Suprapubic skin (tissue), 4 donors: ENCODE measurements at regions not wholly inside any gene's neighbourhood (a gene's known extent, or its start where the extent isn't known, plus 50 kb on each side); places are given as distances from the start of the nearest gene placed in this dataset.

ENCODE experiments used
- DNase-seq, 2 donors: peaks; one replicate each; pipeline ENCODE4 v3.0.0-alpha.2; 2019; ENCODE audit warnings: low spot score in 2 of 2
- H3K27ac ChIP-seq: fragments of 200-600 bp; sonication (generic); one replicate; pipeline ENCODE4 v1.5.1; 2019
- H3K27me3 ChIP-seq: fragments of 200-600 bp; sonication (generic); one replicate; pipeline ENCODE4 v1.5.1; 2019
- H3K36me3 ChIP-seq: fragments of 200-600 bp; sonication (generic); one replicate; pipeline ENCODE4 v1.5.1; 2019
- H3K4me1 ChIP-seq: fragments of 200-600 bp; sonication (generic); one replicate; pipeline ENCODE4 v1.5.1; 2019
- H3K4me3 ChIP-seq: fragments of 200-600 bp; sonication (generic); one replicate; pipeline ENCODE4 v1.5.1; 2019; ENCODE audit warnings: mild to moderate bottlenecking
- H3K9me3 ChIP-seq: fragments of 200-600 bp; sonication (generic); one replicate; pipeline ENCODE4 v1.5.1; 2019
- CTCF ChIP-seq, 2 donors: fragments of 200-600 bp in 1 of 2; fragments of 450-650 bp in 1 of 2; sonication (generic) in 1 of 2; IDR thresholded peaks; one replicate each; pipeline ENCODE4 v1.5.1; 2016 to 2019; ENCODE audit warnings: antibody characterized with exemption in 2 of 2, mild to moderate bottlenecking in 1 of 2, moderate library complexity in 1 of 2
- EP300 ChIP-seq: sonication (generic); formaldehyde crosslinking; IDR thresholded peaks from one replicate; pipeline ENCODE4 v1.6.1; 2017; ENCODE audit warnings: antibody characterized with exemption
- POLR2A ChIP-seq, 2 donors: fragments of 450-650 bp; IDR thresholded peaks; one replicate each; pipeline ENCODE4 v1.6.1; 2017; ENCODE audit warnings: antibody characterized with exemption in 2 of 2, mild to moderate bottlenecking in 2 of 2, moderate library complexity in 2 of 2
- POLR2AphosphoS5 ChIP-seq, 3 donors: sonication (generic); formaldehyde crosslinking; IDR thresholded peaks; one replicate each; pipeline ENCODE4 v1.6.1; 2017; ENCODE audit warnings: antibody characterized with exemption in 3 of 3
- WGBS: methylation state at CpG from one replicate; pipeline ENCODE4 v1.1.5; 2018; 5-methylcytosine and 5-hydroxymethylcytosine counted together

- Histone ChIP-seq H3K27me3 (no peaks in the 10 kb centered on the region), H3K4me1 (no peaks in the 10 kb centered on the region), H3K4me3 (no peak overlapping the region), H3K9me3 (no peaks in the 10 kb centered on the region), H3K36me3 (no peaks in the 10 kb centered on the region), H3K27ac (no peak overlapping the region)
- TF ChIP-seq POLR2AphosphoS5 (IDR thresholded peaks at IDR 0.05) (no peak), CTCF (IDR thresholded peaks at IDR 0.05) (no peak), POLR2A (IDR thresholded peaks at IDR 0.05) (no peak), EP300 (no peak)
- WGBS: 68% methylated on average over 3 of the region's 3 CpGs
- DNase-seq: no peak
Observed at GRCh38 chr13:34862716-34863115, 79.4 kb upstream of the NBEA start.

- Histone ChIP-seq H3K27me3 (no peaks in the 10 kb centered on the region), H3K9me3 (no peaks in the 10 kb centered on the region), H3K4me3 (no peak overlapping the region), H3K4me1 (no peaks in the 10 kb centered on the region), H3K27ac (no peak overlapping the region), H3K36me3 (no peaks in the 10 kb centered on the region)
- no peak for DNase-seq
- 80% methylated on average over 4 of the region's 4 CpGs for WGBS
- TF ChIP-seq POLR2AphosphoS5 (IDR thresholded peaks at IDR 0.05) (no peak), EP300 (no peak), CTCF (IDR thresholded peaks at IDR 0.05) (no peak), POLR2A (IDR thresholded peaks at IDR 0.05) (no peak)
Observed at GRCh38 chr13:34863360-34864135, 78.5 kb upstream of the NBEA start.

GRCh38 chr13:34864671-34865070 lies 77.4 kb upstream of the NBEA start:
- Histone ChIP-seq H3K27me3 (no peaks in the 10 kb centered on the region), H3K4me1 (no peaks in the 10 kb centered on the region), H3K27ac (no peak overlapping the region), H3K36me3 (no peaks in the 10 kb centered on the region), H3K4me3 (no peak overlapping the region), H3K9me3 (no peaks in the 10 kb centered on the region)
- DNase-seq: no peak
- WGBS: 81% methylated on average over 1 of the region's 1 CpG
- TF ChIP-seq CTCF (IDR thresholded peaks at IDR 0.05) (no peak), POLR2A (IDR thresholded peaks at IDR 0.05) (no peak), EP300 (no peak), POLR2AphosphoS5 (IDR thresholded peaks at IDR 0.05) (no peak)

GRCh38 chr13:34867590-34867989 lies 74.5 kb upstream of the NBEA start:
- 88% methylated on average over 4 of the region's 4 CpGs for WGBS
- no peaks in the 10 kb centered on the region for H3K27me3 ChIP-seq
- no peak for TF ChIP-seq POLR2A (IDR thresholded peaks at IDR 0.05)
- TF ChIP-seq CTCF (IDR thresholded peaks at IDR 0.05): no peak
- TF ChIP-seq POLR2AphosphoS5 (IDR thresholded peaks at IDR 0.05): no peak
- TF ChIP-seq EP300: no peak
- no peak for DNase-seq
- no peaks in the 10 kb centered on the region for H3K9me3 ChIP-seq
- H3K27ac ChIP-seq: no peak overlapping the region
- H3K4me1 ChIP-seq: no peaks in the 10 kb centered on the region
- no peak overlapping the region for H3K4me3 ChIP-seq
- no peaks in the 10 kb centered on the region for H3K36me3 ChIP-seq

- Histone ChIP-seq H3K27me3 (no peaks in the 10 kb centered on the region), H3K4me3 (no peak overlapping the region), H3K4me1 (no peaks in the 10 kb centered on the region), H3K27ac (no peak overlapping the region), H3K36me3 (no peaks in the 10 kb centered on the region), H3K9me3 (no peaks in the 10 kb centered on the region)
- TF ChIP-seq EP300 (no peak), POLR2A (IDR thresholded peaks at IDR 0.05) (no peak), POLR2AphosphoS5 (IDR thresholded peaks at IDR 0.05) (no peak), CTCF (IDR thresholded peaks at IDR 0.05) (no peak)
- WGBS: 73% methylated on average over 2 of the region's 2 CpGs
- no peak for DNase-seq
Observed at GRCh38 chr13:34868733-34869132, 73.3 kb upstream of the NBEA start.
